HL-60 (cell line): ENCODE measurements at regions not wholly inside any gene's neighbourhood (a gene's known extent, or its start where the extent isn't known, plus 50 kb on each side); places are given as distances from the start of the nearest gene placed in this dataset.

Experiments
- DNase-seq, 2 experiments: peaks; one replicate each; pipeline ENCODE4 v3.0.0-alpha.2; 2010 to 2020; ENCODE audit warnings: low read depth in 1 of 2, low spot score in 1 of 2
- H3K27ac ChIP-seq: fragments of 250-450 bp; sonication (Bioruptor Pico); replicated peaks from 2 replicates; pipeline ENCODE4 v1.5.1; 2020; ENCODE audit warnings: mild to moderate bottlenecking, moderate library complexity
- H3K27me3 ChIP-seq: fragments of 250-450 bp; sonication (Bioruptor Pico); 2 replicates; pipeline ENCODE4 v1.5.1; 2021; ENCODE audit warnings: mild to moderate bottlenecking, moderate library complexity; ENCODE audit not compliant: insufficient read depth, poor library complexity, severe bottlenecking
- H3K4me3 ChIP-seq: replicated peaks from 2 replicates; pipeline ENCODE4 v1.5.1; 2011; ENCODE audit warnings: mild to moderate bottlenecking, control low read depth, low read length; ENCODE audit not compliant: insufficient read depth
- CTCF ChIP-seq: IDR thresholded peaks from one replicate; pipeline ENCODE4 v1.5.1; 2011; ENCODE audit warnings: low read length, control low read depth, inconsistent platforms; ENCODE audit not compliant: insufficient read depth
- GABPA ChIP-seq: IDR thresholded peaks from 2 replicates; pipeline ENCODE4 v1.6.1; 2012; ENCODE audit warnings: low read depth
- POLR2AphosphoS5 ChIP-seq: IDR thresholded peaks from 2 replicates; pipeline ENCODE4 v1.6.1; 2012; ENCODE audit warnings: low read depth
- SPI1 ChIP-seq: IDR thresholded peaks from 2 replicates; pipeline ENCODE4 v1.6.1; 2012; ENCODE audit warnings: low read depth, mild to moderate bottlenecking, borderline replicate concordance
- TF ChIP-seq, protein P1 (sequence below): IDR thresholded peaks from 2 replicates; pipeline ENCODE4 v1.6.1; 2012; ENCODE audit warnings: low read depth; ENCODE audit not compliant: insufficient replicate concordance

GRCh38 chr5:104370523-104370922 is 807.9 kb upstream of the NUDT12 start:
- TF ChIP-seq CTCF = no peak
- TF ChIP-seq, protein P1, sequence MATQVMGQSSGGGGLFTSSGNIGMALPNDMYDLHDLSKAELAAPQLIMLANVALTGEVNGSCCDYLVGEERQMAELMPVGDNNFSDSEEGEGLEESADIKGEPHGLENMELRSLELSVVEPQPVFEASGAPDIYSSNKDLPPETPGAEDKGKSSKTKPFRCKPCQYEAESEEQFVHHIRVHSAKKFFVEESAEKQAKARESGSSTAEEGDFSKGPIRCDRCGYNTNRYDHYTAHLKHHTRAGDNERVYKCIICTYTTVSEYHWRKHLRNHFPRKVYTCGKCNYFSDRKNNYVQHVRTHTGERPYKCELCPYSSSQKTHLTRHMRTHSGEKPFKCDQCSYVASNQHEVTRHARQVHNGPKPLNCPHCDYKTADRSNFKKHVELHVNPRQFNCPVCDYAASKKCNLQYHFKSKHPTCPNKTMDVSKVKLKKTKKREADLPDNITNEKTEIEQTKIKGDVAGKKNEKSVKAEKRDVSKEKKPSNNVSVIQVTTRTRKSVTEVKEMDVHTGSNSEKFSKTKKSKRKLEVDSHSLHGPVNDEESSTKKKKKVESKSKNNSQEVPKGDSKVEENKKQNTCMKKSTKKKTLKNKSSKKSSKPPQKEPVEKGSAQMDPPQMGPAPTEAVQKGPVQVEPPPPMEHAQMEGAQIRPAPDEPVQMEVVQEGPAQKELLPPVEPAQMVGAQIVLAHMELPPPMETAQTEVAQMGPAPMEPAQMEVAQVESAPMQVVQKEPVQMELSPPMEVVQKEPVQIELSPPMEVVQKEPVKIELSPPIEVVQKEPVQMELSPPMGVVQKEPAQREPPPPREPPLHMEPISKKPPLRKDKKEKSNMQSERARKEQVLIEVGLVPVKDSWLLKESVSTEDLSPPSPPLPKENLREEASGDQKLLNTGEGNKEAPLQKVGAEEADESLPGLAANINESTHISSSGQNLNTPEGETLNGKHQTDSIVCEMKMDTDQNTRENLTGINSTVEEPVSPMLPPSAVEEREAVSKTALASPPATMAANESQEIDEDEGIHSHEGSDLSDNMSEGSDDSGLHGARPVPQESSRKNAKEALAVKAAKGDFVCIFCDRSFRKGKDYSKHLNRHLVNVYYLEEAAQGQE = no peak
- no peak for TF ChIP-seq GABPA
- TF ChIP-seq POLR2AphosphoS5 = no peak
- TF ChIP-seq SPI1 = no peak
- Histone ChIP-seq H3K27ac (no peak overlapping the region), H3K27me3 (no peaks in the 10 kb centered on the region), H3K4me3 (no peak overlapping the region)
- DNase-seq = no peak

DNA sequence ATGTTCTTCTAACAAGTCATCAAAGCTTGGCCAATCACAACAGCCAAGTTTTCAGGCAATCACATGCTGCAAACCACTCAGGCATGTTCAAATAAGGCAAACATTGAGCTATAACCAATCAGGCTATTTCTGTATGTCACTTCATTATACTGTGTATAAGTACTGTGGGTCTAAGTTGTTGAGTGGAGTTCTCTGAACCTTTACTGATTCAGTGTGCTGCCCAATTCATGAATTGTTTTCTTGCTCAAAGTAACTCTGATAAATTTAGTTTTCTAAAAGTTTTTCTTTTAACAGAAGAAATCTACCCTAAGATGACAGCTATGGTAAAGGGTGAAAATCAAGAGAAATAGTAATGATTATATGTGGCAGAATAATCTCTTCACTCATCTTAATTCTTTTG is 805.4 kb upstream of the NUDT12 start:
- Histone ChIP-seq H3K4me3 (no peak overlapping the region), H3K27me3 (no peaks in the 10 kb centered on the region), H3K27ac (no peak overlapping the region)
- no peak for DNase-seq
- TF ChIP-seq, protein P1 = no peak
- TF ChIP-seq POLR2AphosphoS5 = no peak
- TF ChIP-seq CTCF = no peak
- TF ChIP-seq SPI1 = no peak
- no peak for TF ChIP-seq GABPA

- H3K27ac ChIP-seq = no peak overlapping the region
- no peak for DNase-seq
- H3K4me3 ChIP-seq = no peak overlapping the region
- no peak for TF ChIP-seq SPI1
- TF ChIP-seq CTCF = no peak
- H3K27me3 ChIP-seq = no peaks in the 10 kb centered on the region
Observed at GRCh38 chr5:104363567-104363966, 801.0 kb upstream of the NUDT12 start.

DNA sequence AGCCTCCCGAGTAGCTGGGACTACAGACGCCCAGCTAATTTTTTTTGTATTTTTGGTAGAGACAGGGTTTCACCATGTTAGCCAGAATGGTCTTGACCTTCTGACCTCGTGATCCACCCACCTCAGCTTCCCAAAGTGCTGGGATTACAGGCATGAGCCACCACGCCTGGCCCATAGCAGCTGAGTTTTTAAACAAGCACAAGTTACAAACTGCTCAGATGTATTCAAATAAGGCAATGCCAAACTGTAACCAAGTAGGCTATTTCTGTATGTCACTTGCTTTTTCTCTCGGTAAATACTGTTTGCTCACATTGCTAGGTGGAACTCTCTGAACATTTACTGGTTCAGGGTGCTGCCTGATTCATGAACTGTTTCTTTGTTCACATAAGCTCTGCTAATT is 799.3 kb upstream of the NUDT12 start:
- TF ChIP-seq SPI1 (no peak), CTCF (no peak), GABPA (no peak), POLR2AphosphoS5 (no peak)
- TF ChIP-seq, protein P1 = no peak
- H3K27me3 ChIP-seq = no peaks in the 10 kb centered on the region
- DNase-seq = no peak
- H3K4me3 ChIP-seq = no peak overlapping the region
- H3K27ac ChIP-seq = no peak overlapping the region
